H9 (cell line): ENCODE measurements at regions not wholly inside any gene's neighbourhood (a gene's known extent, or its start where the extent isn't known, plus 50 kb on each side); places are given as distances from the start of the nearest gene placed in this dataset.

Experiments
- DNase-seq: peaks from one replicate; pipeline ENCODE4 v3.0.0-alpha.2; 2017
- H2AFZ ChIP-seq: one replicate; pipeline ENCODE4 v1.6.1; 2013; ENCODE audit warnings: mild to moderate bottlenecking, low read length, control low read depth, moderate library complexity
- H2AK5ac ChIP-seq: 2 replicates; pipeline ENCODE4 v1.6.1; 2013; ENCODE audit warnings: low read length, control low read depth, mixed read lengths; ENCODE audit not compliant: insufficient read length
- H2BK120ac ChIP-seq: one replicate; pipeline ENCODE4 v1.6.1; 2013; ENCODE audit warnings: low read depth, mild to moderate bottlenecking, low read length, control low read depth, inconsistent platforms; ENCODE audit not compliant: poor library complexity, severe bottlenecking
- H2BK12ac ChIP-seq: 2 replicates; pipeline ENCODE4 v1.6.1; 2013; ENCODE audit warnings: low read length, control low read depth, mixed read lengths, low read depth; ENCODE audit not compliant: insufficient read length
- H2BK15ac ChIP-seq: 2 replicates; pipeline ENCODE4 v1.6.1; 2013; ENCODE audit warnings: low read depth, low read length, control low read depth
- H2BK20ac ChIP-seq: one replicate; pipeline ENCODE4 v1.6.1; 2013; ENCODE audit warnings: low read depth, mild to moderate bottlenecking, low read length, control low read depth, inconsistent platforms; ENCODE audit not compliant: poor library complexity, severe bottlenecking
- H2BK5ac ChIP-seq: 2 replicates; pipeline ENCODE4 v1.6.1; 2013; ENCODE audit warnings: low read length, control low read depth, mixed read lengths; ENCODE audit not compliant: insufficient read length
- H3K14ac ChIP-seq: 2 replicates; pipeline ENCODE4 v1.6.1; 2013; ENCODE audit warnings: low read length, control low read depth; ENCODE audit not compliant: insufficient read depth
- H3K18ac ChIP-seq: 2 replicates; pipeline ENCODE4 v1.6.1; 2013; ENCODE audit warnings: low read depth, mild to moderate bottlenecking, mixed read lengths, low read length, control low read depth; ENCODE audit not compliant: insufficient read length
- H3K23ac ChIP-seq: 2 replicates; pipeline ENCODE4 v1.6.1; 2013; ENCODE audit warnings: low read length, control low read depth, mixed read lengths, low read depth; ENCODE audit not compliant: insufficient read length
- H3K23me2 ChIP-seq: 2 replicates; pipeline ENCODE4 v1.6.1; 2013; ENCODE audit warnings: low read depth, mild to moderate bottlenecking, mixed read lengths, low read length, control low read depth; ENCODE audit not compliant: insufficient read length, poor library complexity, severe bottlenecking
- H3K27ac ChIP-seq: 2 replicates; pipeline ENCODE4 v1.5.1; 2013; ENCODE audit warnings: low read length, control low read depth, mixed read lengths, low read depth; ENCODE audit not compliant: insufficient read length
- H3K27me3 ChIP-seq: 2 replicates; pipeline ENCODE4 v1.6.1; 2013; ENCODE audit warnings: low read length, control low read depth, inconsistent platforms; ENCODE audit not compliant: insufficient read depth
- H3K4ac ChIP-seq: 2 replicates; pipeline ENCODE4 v1.6.1; 2013; ENCODE audit warnings: low read depth, mild to moderate bottlenecking, control low read depth, inconsistent platforms, low read length, moderate library complexity
- H3K4me1 ChIP-seq: 2 replicates; pipeline ENCODE4 v1.6.1; 2013; ENCODE audit warnings: low read length, control low read depth, inconsistent platforms; ENCODE audit not compliant: insufficient read depth
- H3K4me2 ChIP-seq: 2 replicates; pipeline ENCODE4 v1.6.1; 2013; ENCODE audit warnings: low read length, control low read depth, mixed read lengths; ENCODE audit not compliant: insufficient read length, insufficient read depth
- H3K56ac ChIP-seq: 2 replicates; pipeline ENCODE4 v1.6.1; 2013; ENCODE audit warnings: low read depth, mild to moderate bottlenecking, mixed read lengths, low read length, control low read depth; ENCODE audit not compliant: insufficient read length
- H3K79me1 ChIP-seq: 2 replicates; pipeline ENCODE4 v1.6.1; 2013; ENCODE audit warnings: low read depth, mild to moderate bottlenecking, moderate library complexity, low read length, control low read depth, inconsistent platforms; ENCODE audit not compliant: insufficient read depth, poor library complexity, severe bottlenecking
- H3K79me2 ChIP-seq: 2 replicates; pipeline ENCODE4 v1.6.1; 2013; ENCODE audit warnings: low read length, control low read depth, inconsistent platforms; ENCODE audit not compliant: insufficient read depth
- H3K9ac ChIP-seq: 2 replicates; pipeline ENCODE4 v1.6.1; 2013; ENCODE audit warnings: low read length, control low read depth, mixed read lengths; ENCODE audit not compliant: insufficient read length; ENCODE audit errors: extremely low read depth
- H3K9me3 ChIP-seq: one replicate; pipeline ENCODE4 v1.6.1; 2013; ENCODE audit warnings: low read depth, low read length, inconsistent platforms; ENCODE audit not compliant: control insufficient read depth
- H3T11ph ChIP-seq: one replicate; pipeline ENCODE4 v1.6.1; 2013; ENCODE audit warnings: mild to moderate bottlenecking, low read length, control low read depth, inconsistent platforms
- H4K20me1 ChIP-seq: one replicate; pipeline ENCODE4 v1.6.1; 2013; ENCODE audit not compliant: control insufficient read depth, insufficient read length, insufficient read depth
- H4K5ac ChIP-seq: 2 replicates; pipeline ENCODE4 v1.6.1; 2013; ENCODE audit warnings: low read depth, mild to moderate bottlenecking, mixed read lengths, low read length, control low read depth; ENCODE audit not compliant: insufficient read length
- H4K8ac ChIP-seq: replicated peaks from 2 replicates; pipeline ENCODE4 v1.6.1; 2013; ENCODE audit warnings: low read length, control low read depth, mixed read lengths, low read depth; ENCODE audit not compliant: insufficient read length
- H4K91ac ChIP-seq: 2 replicates; pipeline ENCODE4 v1.6.1; 2013; ENCODE audit warnings: low read depth, mild to moderate bottlenecking, moderate library complexity, mixed read lengths, low read length, control low read depth; ENCODE audit not compliant: insufficient read length
- H3K27ac Mint-ChIP-seq, 3 experiments: 2 replicates in 2 of 3; 3 replicates in 1 of 3; pipeline ENCODE4 v1.8.0; 2020 to 2021; ENCODE audit warnings: mixed read lengths in 3 of 3, mild to moderate bottlenecking in 1 of 3, moderate library complexity in 1 of 3
- H3K27me3 Mint-ChIP-seq: 2 replicates; pipeline ENCODE4 v1.8.0; 2021; ENCODE audit warnings: low read depth, mild to moderate bottlenecking, moderate library complexity, mixed read lengths
- H3K36me3 Mint-ChIP-seq, 3 experiments: 2 replicates in 2 of 3; 3 replicates in 1 of 3; pipeline ENCODE4 v1.8.0; 2020 to 2021; ENCODE audit warnings: low read depth in 3 of 3, mixed read lengths in 3 of 3; ENCODE audit not compliant: insufficient read depth in 1 of 3
- H3K4me1 Mint-ChIP-seq, 2 experiments: 2 replicates each; pipeline ENCODE4 v1.8.0; 2020; ENCODE audit warnings: mixed read lengths in 2 of 2
- H3K4me3 Mint-ChIP-seq, 2 experiments: 2 replicates in 1 of 2; 3 replicates in 1 of 2; pipeline ENCODE4 v1.8.0; 2020 to 2021; ENCODE audit warnings: mild to moderate bottlenecking in 2 of 2, mixed read lengths in 2 of 2, moderate library complexity in 1 of 2
- H3K9me3 Mint-ChIP-seq, 2 experiments: 2 replicates in 1 of 2; 3 replicates in 1 of 2; pipeline ENCODE4 v1.8.0; 2020; ENCODE audit warnings: mild to moderate bottlenecking in 2 of 2, mixed read lengths in 2 of 2, moderate library complexity in 1 of 2
- WGBS: extraction: QIAGEN DNeasy Blood & Tissue Kit; methylation state at CpG from one replicate; pipeline ENCODE4 v1.1.7; 2013; ENCODE audit warnings: missing lambda C conversion rate, low lambda C conversion rate, mixed read lengths; ENCODE audit not compliant: insufficient read length; ENCODE audit errors: extremely low coverage; 5-methylcytosine and 5-hydroxymethylcytosine counted together
- TF ChIP-seq, protein P1 (sequence below): fragments of 200-600 bp; sonication (generic); conservative IDR thresholded peaks from 3 replicates; pipeline ENCODE4 v1.8.0; 2021; ENCODE audit warnings: antibody characterized with exemption, mild to moderate bottlenecking

DNA sequence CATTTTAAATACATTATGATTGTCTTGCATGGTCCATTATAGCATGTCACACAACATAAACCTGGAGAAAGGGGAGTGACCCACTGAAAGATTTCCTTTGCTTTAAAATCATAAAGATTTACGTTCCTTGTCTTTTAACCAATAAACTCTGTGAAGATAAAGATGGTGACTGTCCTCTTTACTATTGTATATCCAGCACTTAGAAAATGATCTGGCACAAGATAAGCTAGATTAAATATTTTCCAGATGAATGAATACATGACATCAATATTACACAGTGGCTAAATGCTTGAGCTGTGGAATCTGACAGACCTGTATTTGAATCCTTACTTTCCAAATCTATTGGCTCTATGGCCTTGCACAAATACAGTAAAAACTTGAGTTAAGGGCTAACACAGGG is 938.4 kb downstream of the SORCS1 start:
- Histone ChIP-seq H3K79me2 (no peaks in the 10 kb centered on the region), H4K5ac (no peak overlapping the region), H3K9me3 (no peaks in the 10 kb centered on the region), H2BK120ac (no peak overlapping the region), H3K27me3 (no peaks in the 10 kb centered on the region), H3T11ph (no peak overlapping the region), H4K8ac (no peak overlapping the region), H2AK5ac (no peak overlapping the region), H3K14ac (no peak overlapping the region), H4K20me1 (no peaks in the 10 kb centered on the region), H3K4ac (no peak overlapping the region), H2BK12ac (no peak overlapping the region), H2BK5ac (no peak overlapping the region), H4K91ac (no peak overlapping the region), H3K79me1 (no peaks in the 10 kb centered on the region), H3K18ac (no peak overlapping the region), H3K4me1 (no peaks in the 10 kb centered on the region), H2BK15ac (no peak overlapping the region), H3K4me2 (no peak overlapping the region), H3K9ac (no peak overlapping the region), H2BK20ac (no peak overlapping the region), H3K23ac (no peak overlapping the region), H3K23me2 (no peaks in the 10 kb centered on the region), H2AFZ (no peak overlapping the region), H3K27ac (no peak overlapping the region), H3K56ac (no peak overlapping the region)
- no peak overlapping the region for H3K4me3 Mint-ChIP-seq
- no peak for DNase-seq
- H3K27ac Mint-ChIP-seq, result no peak overlapping the region
- no peaks in the 10 kb centered on the region for H3K4me1 Mint-ChIP-seq
- H3K36me3 Mint-ChIP-seq, result no peaks in the 10 kb centered on the region; a peak in 2 of 7 replicates
- no peaks in the 10 kb centered on the region for H3K27me3 Mint-ChIP-seq
- no CpG with 5 or more reads among the region's 1 CpG for WGBS
- no peaks in the 10 kb centered on the region; a peak in 1 of 5 replicates for H3K9me3 Mint-ChIP-seq
- TF ChIP-seq, protein P1, sequence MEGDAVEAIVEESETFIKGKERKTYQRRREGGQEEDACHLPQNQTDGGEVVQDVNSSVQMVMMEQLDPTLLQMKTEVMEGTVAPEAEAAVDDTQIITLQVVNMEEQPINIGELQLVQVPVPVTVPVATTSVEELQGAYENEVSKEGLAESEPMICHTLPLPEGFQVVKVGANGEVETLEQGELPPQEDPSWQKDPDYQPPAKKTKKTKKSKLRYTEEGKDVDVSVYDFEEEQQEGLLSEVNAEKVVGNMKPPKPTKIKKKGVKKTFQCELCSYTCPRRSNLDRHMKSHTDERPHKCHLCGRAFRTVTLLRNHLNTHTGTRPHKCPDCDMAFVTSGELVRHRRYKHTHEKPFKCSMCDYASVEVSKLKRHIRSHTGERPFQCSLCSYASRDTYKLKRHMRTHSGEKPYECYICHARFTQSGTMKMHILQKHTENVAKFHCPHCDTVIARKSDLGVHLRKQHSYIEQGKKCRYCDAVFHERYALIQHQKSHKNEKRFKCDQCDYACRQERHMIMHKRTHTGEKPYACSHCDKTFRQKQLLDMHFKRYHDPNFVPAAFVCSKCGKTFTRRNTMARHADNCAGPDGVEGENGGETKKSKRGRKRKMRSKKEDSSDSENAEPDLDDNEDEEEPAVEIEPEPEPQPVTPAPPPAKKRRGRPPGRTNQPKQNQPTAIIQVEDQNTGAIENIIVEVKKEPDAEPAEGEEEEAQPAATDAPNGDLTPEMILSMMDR, result no peak
